H1 (cell line): ENCODE measurements at regions not wholly inside any gene's neighbourhood (a gene's known extent, or its start where the extent isn't known, plus 50 kb on each side); places are given as distances from the start of the nearest gene placed in this dataset.

ENCODE experiments used
- CTCF ChIA-PET: fragments of 300-600 bp; sonication (Branson Sonifier 250); formaldehyde crosslinking; loops from one replicate; lab custom pipeline; 2021; ENCODE audit not compliant: partially characterized antibody; lab: Charles Lee
- POLR2A ChIA-PET: fragments of 300-600 bp; sonication (Branson Sonifier 250); formaldehyde crosslinking; loops from one replicate; lab custom pipeline; 2021; ENCODE audit warnings: inconsistent platforms; ENCODE audit not compliant: partially characterized antibody; lab: Charles Lee
- DNase-seq, 2 experiments: peaks; one replicate each; pipeline versions ENCODE4 v3.0.0 to v3.0.0-alpha.2; 2010 to 2022; ENCODE audit warnings: low spot score in 2 of 2, low read depth in 1 of 2, mixed read lengths in 1 of 2
- FAIRE-seq: peaks from 2 replicates; lab custom pipeline; 2011; peaks lifted over from hg19 to GRCh38; lab: Jason Lieb, UNC
- H2AFZ ChIP-seq: 2 replicates; pipeline ENCODE4 v1.8.1; 2012; ENCODE audit warnings: low read length, inconsistent platforms
- H2AK5ac ChIP-seq: 2 replicates; pipeline ENCODE4 v1.6.1; 2013; ENCODE audit warnings: low read depth, low read length
- H2BK120ac ChIP-seq: replicated peaks from 2 replicates; pipeline ENCODE3; 2013; ENCODE audit warnings: low read depth, low read length, inconsistent platforms
- H2BK12ac ChIP-seq: 2 replicates; pipeline ENCODE4 v1.6.1; 2013; ENCODE audit warnings: low read depth, low read length
- H2BK15ac ChIP-seq: 2 replicates; pipeline ENCODE4 v1.6.1; 2013; ENCODE audit warnings: low read length
- H2BK20ac ChIP-seq: 2 replicates; pipeline ENCODE4 v1.6.1; 2013; ENCODE audit warnings: low read length
- H2BK5ac ChIP-seq: 2 replicates; pipeline ENCODE4 v1.6.1; 2013; ENCODE audit warnings: low read depth, low read length
- H3K14ac ChIP-seq: 2 replicates; pipeline ENCODE4 v1.6.1; 2013; ENCODE audit warnings: inconsistent platforms; ENCODE audit not compliant: insufficient read length
- H3K18ac ChIP-seq: 2 replicates; pipeline ENCODE4 v1.6.1; 2013; ENCODE audit warnings: low read length; ENCODE audit errors: extremely low read depth
- H3K23ac ChIP-seq: 2 replicates; pipeline ENCODE4 v1.6.1; 2013; ENCODE audit warnings: inconsistent platforms; ENCODE audit not compliant: insufficient read length
- H3K23me2 ChIP-seq: 2 replicates; pipeline ENCODE4 v1.6.1; 2013; ENCODE audit warnings: low read depth, low read length
- H3K27ac ChIP-seq: 2 replicates; pipeline ENCODE4 v1.6.1; 2011; ENCODE audit warnings: low read depth, low read length, inconsistent platforms
- H3K27me3 ChIP-seq, 4 experiments: replicated peaks in 1 of 4; 1 replicate in 1 of 4; 2 replicates in 3 of 4; pipeline versions ENCODE4 v1.6.1 to v1.8.1; 2011 to 2013; ENCODE audit warnings: low read length in 3 of 4, mild to moderate bottlenecking in 3 of 4, inconsistent platforms in 2 of 4, mixed read lengths in 2 of 4, moderate library complexity in 1 of 4; ENCODE audit not compliant: control insufficient read depth in 3 of 4, insufficient read depth in 3 of 4; ENCODE audit errors: extremely low read depth in 1 of 4
- H3K36me3 ChIP-seq, 4 experiments: 2 replicates each; pipeline versions ENCODE4 v1.6.1 to v1.8.1; 2011 to 2013; ENCODE audit warnings: mild to moderate bottlenecking in 4 of 4, low read length in 3 of 4, moderate library complexity in 2 of 4, control low read depth in 1 of 4, inconsistent platforms in 1 of 4; ENCODE audit not compliant: insufficient read depth in 4 of 4, control insufficient read depth in 2 of 4
- H3K4ac ChIP-seq: replicated peaks from 2 replicates; pipeline ENCODE3; 2013; ENCODE audit warnings: low read length, low read depth, mixed read lengths, inconsistent platforms; ENCODE audit not compliant: insufficient read length
- H3K4me1 ChIP-seq, 4 experiments: replicated peaks in 1 of 4; 1 replicate in 1 of 4; 2 replicates in 3 of 4; pipeline versions ENCODE4 v1.6.1 to v1.8.1; 2011 to 2013; ENCODE audit warnings: low read length in 3 of 4, inconsistent platforms in 2 of 4, mixed read lengths in 1 of 4; ENCODE audit not compliant: insufficient read depth in 4 of 4, control insufficient read depth in 3 of 4
- H3K4me2 ChIP-seq, 2 experiments: 2 replicates each; pipeline versions ENCODE4 v1.6.1 to v1.8.1; 2011 to 2013; ENCODE audit warnings: low read depth in 2 of 2, low read length in 2 of 2, control low read depth in 1 of 2, inconsistent platforms in 1 of 2, mild to moderate bottlenecking in 1 of 2; ENCODE audit not compliant: insufficient read depth in 1 of 2
- H3K4me3 ChIP-seq, 4 experiments: fragments of 200-600, 300-600 bp in 1 of 4; sonication (generic), shearing (Covaris generic), sonication (Bioruptor Twin) in 1 of 4; 2 replicates each; pipeline versions ENCODE4 v1.5.1 to v1.8.1; 2011 to 2016; ENCODE audit warnings: low read length in 4 of 4, low read depth in 3 of 4, control low read depth in 2 of 4, inconsistent platforms in 2 of 4, mild to moderate bottlenecking in 2 of 4, mixed read lengths in 1 of 4, moderate library complexity in 1 of 4; ENCODE audit not compliant: insufficient read depth in 2 of 4; ENCODE audit errors: extremely low read depth in 1 of 4
- H3K56ac ChIP-seq: replicated peaks from 2 replicates; pipeline ENCODE3; 2013; ENCODE audit warnings: low read depth, mild to moderate bottlenecking, mixed read lengths, low read length, inconsistent platforms; ENCODE audit not compliant: insufficient read length
- H3K79me1 ChIP-seq: 2 replicates; pipeline ENCODE4 v1.6.1; 2013; ENCODE audit warnings: low read depth, low read length, control low read depth
- H3K79me2 ChIP-seq, 2 experiments: 2 replicates each; pipeline versions ENCODE4 v1.6.1 to v1.8.1; 2012 to 2013; ENCODE audit warnings: low read length in 2 of 2, mild to moderate bottlenecking in 2 of 2, inconsistent platforms in 1 of 2; ENCODE audit not compliant: insufficient read depth in 2 of 2, control insufficient read depth in 1 of 2
- H3K9ac ChIP-seq, 4 experiments: replicated peaks in 1 of 4; 1 replicate in 1 of 4; 2 replicates in 3 of 4; pipeline versions ENCODE4 v1.6.1 to v1.8.1; 2011 to 2013; ENCODE audit warnings: low read depth in 3 of 4, low read length in 3 of 4, control low read depth in 2 of 4, mild to moderate bottlenecking in 2 of 4, moderate library complexity in 2 of 4, inconsistent platforms in 1 of 4; ENCODE audit errors: extremely low read depth in 1 of 4
- H3K9me3 ChIP-seq, 2 experiments: 2 replicates each; pipeline versions ENCODE4 v1.6.1 to v1.8.1; 2012 to 2013; ENCODE audit warnings: mild to moderate bottlenecking in 2 of 2, moderate library complexity in 2 of 2, control low read depth in 1 of 2, inconsistent platforms in 1 of 2, low read depth in 1 of 2, low read length in 1 of 2, mixed read lengths in 1 of 2; ENCODE audit not compliant: insufficient read depth in 2 of 2
- H4K20me1 ChIP-seq, 2 experiments: replicated peaks in 1 of 2; 2 replicates each; pipeline versions ENCODE3 to v1.8.1; 2011 to 2013; ENCODE audit warnings: inconsistent platforms in 2 of 2, low read length in 2 of 2, mild to moderate bottlenecking in 1 of 2; ENCODE audit not compliant: insufficient read depth in 2 of 2, control insufficient read depth in 1 of 2
- H4K5ac ChIP-seq: 2 replicates; pipeline ENCODE4 v1.6.1; 2013; ENCODE audit warnings: low read length, low read depth, mixed read lengths, inconsistent platforms; ENCODE audit not compliant: insufficient read length
- H4K8ac ChIP-seq: 2 replicates; pipeline ENCODE4 v1.8.0; 2013; ENCODE audit warnings: mild to moderate bottlenecking, moderate library complexity, low read length, inconsistent platforms; ENCODE audit not compliant: insufficient read depth; ENCODE audit errors: extremely low read depth
- H4K91ac ChIP-seq: replicated peaks from 2 replicates; pipeline ENCODE3; 2013; ENCODE audit warnings: low read length, mixed read lengths, inconsistent platforms; ENCODE audit not compliant: insufficient read length
- ATF3 ChIP-seq: IDR thresholded peaks from 2 replicates; pipeline ENCODE4 v1.6.1; 2011; ENCODE audit warnings: low read depth, mild to moderate bottlenecking, low read length; ENCODE audit not compliant: insufficient read depth
- CHD1 ChIP-seq: IDR thresholded peaks from 2 replicates; pipeline ENCODE4 v1.6.1; 2012; ENCODE audit warnings: low read depth, low read length, improper control_type of control experiment
- GTF2F1 ChIP-seq: IDR thresholded peaks from 2 replicates; pipeline ENCODE4 v1.6.1; 2012; ENCODE audit warnings: low read depth, low read length, improper control_type of control experiment, borderline replicate concordance
- HDAC6 ChIP-seq: IDR thresholded peaks from one replicate; pipeline ENCODE4 v1.7.1; 2012; ENCODE audit warnings: low read depth, mild to moderate bottlenecking, inconsistent platforms, low read length, moderate library complexity
- KDM1A ChIP-seq: fragments of 200-600, 300-600 bp; sonication (generic); IDR thresholded peaks from 2 replicates; pipeline ENCODE4 v1.7.1; 2016; ENCODE audit warnings: mild to moderate bottlenecking, low read length, borderline replicate concordance
- KDM5A ChIP-seq: fragments of 200-600 bp; IDR thresholded peaks from 2 replicates; pipeline ENCODE4 v1.7.1; 2012; ENCODE audit warnings: mild to moderate bottlenecking, low read length, inconsistent platforms, mixed read lengths
- MAX ChIP-seq: IDR thresholded peaks from 2 replicates; pipeline ENCODE4 v1.6.1; 2012; ENCODE audit warnings: inconsistent platforms
- NRF1 ChIP-seq: IDR thresholded peaks from 2 replicates; pipeline ENCODE4 v1.6.1; 2011; ENCODE audit warnings: mild to moderate bottlenecking, low read depth, low read length, improper control_type of control experiment
- PHF8 ChIP-seq: fragments of 200-600 bp; sonication (generic); conservative IDR thresholded peaks from 2 replicates; pipeline ENCODE4 v1.7.1; 2012; ENCODE audit warnings: low read depth, mild to moderate bottlenecking, inconsistent platforms, low read length, moderate library complexity
- SP1 ChIP-seq: IDR thresholded peaks from 2 replicates; pipeline ENCODE4 v1.6.1; 2011; ENCODE audit warnings: low read depth, low read length
- SP2 ChIP-seq: IDR thresholded peaks from 2 replicates; pipeline ENCODE4 v1.6.1; 2012; ENCODE audit warnings: mild to moderate bottlenecking, low read length, inconsistent platforms
- TEAD4 ChIP-seq: IDR thresholded peaks from 2 replicates; pipeline ENCODE4 v1.6.1; 2012; ENCODE audit warnings: low read depth, low read length, inconsistent platforms, mixed read lengths
- YY1 ChIP-seq: IDR thresholded peaks from 2 replicates; pipeline ENCODE4 v1.6.1; 2011; ENCODE audit warnings: low read depth, mild to moderate bottlenecking, low read length
- WGBS, 2 experiments: shearing (Covaris generic) in 1 of 2; methylation state at CpG; one replicate each; pipeline versions ENCODE4 v1.1.6 to v1.1.7; 2013 to 2015; ENCODE audit warnings: low lambda C conversion rate in 2 of 2, mixed read lengths in 2 of 2, inconsistent platforms in 1 of 2, low coverage in 1 of 2, missing lambda C conversion rate in 1 of 2; ENCODE audit not compliant: insufficient replicate concordance in 2 of 2, insufficient coverage in 1 of 2, insufficient read length in 1 of 2; ENCODE audit errors: extremely low coverage in 1 of 2, missing lambda C conversion rate in 1 of 2; 5-methylcytosine and 5-hydroxymethylcytosine counted together

- Histone ChIP-seq H2BK20ac (no peak overlapping the region), H3K36me3 (no peaks in the 10 kb centered on the region), H2AFZ (no peak overlapping the region), H3K9me3 (peaks cover 0 to 2% of the 10 kb centered on the region in 2 experiments; a peak in 1 of 4 replicates), H3K79me2 (no peaks in the 10 kb centered on the region), H3K79me1 (no peaks in the 10 kb centered on the region), H3K4ac (no peak overlapping the region), H3K27me3 (no peaks in the 10 kb centered on the region), H3K4me1 (peaks cover 0 to 3% (median 0%) of the 10 kb centered on the region in 4 experiments; a peak in 1 of 7 replicates), H3K9ac (no peak overlapping the region), H4K8ac (no peak overlapping the region), H2BK5ac (no peak overlapping the region; the same call in 1 of the 2 replicates), H3K56ac (no peak overlapping the region), H2BK120ac (no peak overlapping the region), H3K27ac (no peak overlapping the region), H3K4me3 (no peak overlapping the region), H4K5ac (no peak overlapping the region), H4K91ac (no peak overlapping the region), H3K14ac (no peak overlapping the region), H3K23me2 (no peaks in the 10 kb centered on the region), H3K18ac (no peak overlapping the region; the same call in 1 of the 2 replicates), H2BK12ac (no peak overlapping the region), H3K4me2 (no peak overlapping the region), H2BK15ac (no peak overlapping the region), H2AK5ac (no peak overlapping the region), H3K23ac (no peak overlapping the region), H4K20me1 (no peaks in the 10 kb centered on the region)
- FAIRE-seq (no peak), DNase-seq (no peak)
- 84% methylated on average over 15 of the region's 17 CpGs; no CpG with 5 or more reads in 1 of the 2 experiments for WGBS, 2 experiments
- POLR2A ChIA-PET = no interaction called here
- CTCF ChIA-PET = interaction anchor here (0.7 to 1.0 kb wide), 2 partner anchors 56 to 170 kb away, joined by 3 read pairs; no protein-coding TSS in a partner anchor
- TF ChIP-seq PHF8 (no peak), NRF1 (no peak), KDM1A (no peak), HDAC6 (no peak), SP1 (no peak), GTF2F1 (no peak), TEAD4 (no peak), YY1 (no peak), KDM5A (no peak), SP2 (no peak), CHD1 (no peak), ATF3 (no peak), MAX (no peak)
These were observed 468.0 kb downstream of the PREX1 start for GRCh38 chr20:48359692-48360341.
